Peyer's patch (tissue), 4 donors: ENCODE measurements at regions not wholly inside any gene's neighbourhood (a gene's known extent, or its start where the extent isn't known, plus 50 kb on each side); places are given as distances from the start of the nearest gene placed in this dataset.

Experiments used
- POLR2A ChIP-seq, 2 donors: fragments of 450-650 bp; IDR thresholded peaks; one replicate each; pipeline ENCODE4 v1.5.1; 2017; ENCODE audit warnings: antibody characterized with exemption in 2 of 2, mild to moderate bottlenecking in 2 of 2, moderate library complexity in 2 of 2
- TF ChIP-seq, protein P1 (sequence below), 6 experiments: fragments of 450-650 bp in 4 of 6; fragments of 200-600 bp in 2 of 6; sonication (generic) in 1 of 6; IDR thresholded peaks; one replicate each; pipeline ENCODE4 v1.5.1; 2017 to 2019; ENCODE audit warnings: antibody characterized with exemption in 6 of 6, mild to moderate bottlenecking in 3 of 6, moderate library complexity in 1 of 6

DNA sequence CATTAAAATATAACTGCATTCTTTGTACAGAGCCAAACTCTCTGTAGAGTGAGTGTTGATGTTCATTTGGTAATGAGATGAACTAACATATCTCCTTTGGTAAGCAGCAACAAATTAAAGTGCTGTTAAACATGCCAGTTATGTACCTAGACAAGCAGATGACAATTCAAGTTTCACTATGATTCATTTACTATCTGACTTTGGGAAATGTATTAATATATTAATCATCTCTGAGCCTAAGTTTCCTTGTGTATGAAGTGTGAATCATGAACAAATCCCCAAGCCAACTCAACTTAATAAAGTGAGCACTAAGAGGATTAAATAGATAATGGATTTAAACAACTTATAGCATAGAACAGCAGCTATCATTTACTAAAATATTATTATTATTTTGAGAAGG is 1044.2 kb downstream of the GLUD2 start:
- TF ChIP-seq, protein P1, sequence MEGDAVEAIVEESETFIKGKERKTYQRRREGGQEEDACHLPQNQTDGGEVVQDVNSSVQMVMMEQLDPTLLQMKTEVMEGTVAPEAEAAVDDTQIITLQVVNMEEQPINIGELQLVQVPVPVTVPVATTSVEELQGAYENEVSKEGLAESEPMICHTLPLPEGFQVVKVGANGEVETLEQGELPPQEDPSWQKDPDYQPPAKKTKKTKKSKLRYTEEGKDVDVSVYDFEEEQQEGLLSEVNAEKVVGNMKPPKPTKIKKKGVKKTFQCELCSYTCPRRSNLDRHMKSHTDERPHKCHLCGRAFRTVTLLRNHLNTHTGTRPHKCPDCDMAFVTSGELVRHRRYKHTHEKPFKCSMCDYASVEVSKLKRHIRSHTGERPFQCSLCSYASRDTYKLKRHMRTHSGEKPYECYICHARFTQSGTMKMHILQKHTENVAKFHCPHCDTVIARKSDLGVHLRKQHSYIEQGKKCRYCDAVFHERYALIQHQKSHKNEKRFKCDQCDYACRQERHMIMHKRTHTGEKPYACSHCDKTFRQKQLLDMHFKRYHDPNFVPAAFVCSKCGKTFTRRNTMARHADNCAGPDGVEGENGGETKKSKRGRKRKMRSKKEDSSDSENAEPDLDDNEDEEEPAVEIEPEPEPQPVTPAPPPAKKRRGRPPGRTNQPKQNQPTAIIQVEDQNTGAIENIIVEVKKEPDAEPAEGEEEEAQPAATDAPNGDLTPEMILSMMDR (IDR thresholded peaks at IDR 0.05): no peak
- no peak for TF ChIP-seq POLR2A (IDR thresholded peaks at IDR 0.05)
